Glutamatergic neuron (in vitro differentiated cells): ENCODE measurements at regions not wholly inside any gene's neighbourhood (a gene's known extent, or its start where the extent isn't known, plus 50 kb on each side); places are given as distances from the start of the nearest gene placed in this dataset.
A peak's percentile ranks its signal among the peaks of the same experiment; 100 is the strongest.

Source experiments
- DNase-seq: peaks from one replicate; pipeline ENCODE4 v3.0.0; 2022
- H3K27ac Mint-ChIP-seq: one replicate; pipeline ENCODE4 v1.8.0; 2020; ENCODE audit warnings: mild to moderate bottlenecking, mixed read lengths, inconsistent platforms; ENCODE audit not compliant: unreplicated experiment
- H3K27me3 Mint-ChIP-seq: one replicate; pipeline ENCODE4 v1.8.0; 2020; ENCODE audit warnings: mild to moderate bottlenecking, moderate library complexity, mixed read lengths, inconsistent platforms; ENCODE audit not compliant: unreplicated experiment
- H3K36me3 Mint-ChIP-seq: one replicate; pipeline ENCODE4 v1.8.0; 2020; ENCODE audit warnings: mild to moderate bottlenecking, mixed read lengths, inconsistent platforms; ENCODE audit not compliant: unreplicated experiment
- H3K4me1 Mint-ChIP-seq: one replicate; pipeline ENCODE4 v1.8.0; 2020; ENCODE audit warnings: mild to moderate bottlenecking, low read depth, mixed read lengths, inconsistent platforms; ENCODE audit not compliant: unreplicated experiment
- H3K4me3 Mint-ChIP-seq: one replicate; pipeline ENCODE4 v1.8.0; 2020; ENCODE audit warnings: mild to moderate bottlenecking, mixed read lengths, inconsistent platforms; ENCODE audit not compliant: unreplicated experiment
- H3K9me3 Mint-ChIP-seq: one replicate; pipeline ENCODE4 v1.8.0; 2020; ENCODE audit warnings: mild to moderate bottlenecking, moderate library complexity, mixed read lengths, inconsistent platforms; ENCODE audit not compliant: unreplicated experiment
- TF ChIP-seq, protein P1 (sequence below): fragments of 200-600 bp; sonication (generic); IDR thresholded peaks from one replicate; pipeline ENCODE4 v1.5.0; 2021; ENCODE audit not compliant: partially characterized antibody, unreplicated experiment

DNA sequence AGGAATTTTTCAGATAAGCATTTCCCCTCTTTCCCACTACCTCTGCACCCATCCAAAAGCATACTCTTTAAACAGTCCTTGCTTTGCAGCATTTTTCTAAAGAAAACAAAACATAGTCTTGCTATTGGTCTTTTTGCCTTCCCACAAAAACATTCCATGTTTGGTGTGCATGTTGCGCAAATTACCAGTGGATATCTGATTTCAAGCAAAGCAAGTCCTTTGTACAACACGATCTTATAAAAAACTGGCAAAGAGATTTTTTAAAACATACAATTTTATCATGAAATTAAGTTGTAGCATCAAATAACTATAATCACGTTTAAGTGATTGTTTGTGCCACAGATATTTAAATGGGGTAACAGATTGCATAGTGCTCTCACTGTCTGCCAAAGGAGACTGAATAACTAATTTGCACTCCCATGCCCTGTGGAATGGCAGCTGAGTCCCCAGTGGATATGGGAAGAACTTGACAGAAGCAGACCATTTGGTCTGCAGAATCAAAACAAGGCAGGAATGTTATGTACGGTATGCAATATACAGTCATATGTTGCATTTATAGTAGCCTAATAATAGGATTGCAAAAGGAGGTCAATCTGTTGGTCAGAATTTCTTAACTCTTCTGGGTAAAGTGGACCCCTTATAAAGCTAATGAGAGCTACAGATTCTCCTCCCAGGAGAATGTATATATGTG lies 285.7 kb downstream of the TBC1D4 start:
- DNase-seq, result no peak
- Mint-ChIP-seq H3K27me3 (no peaks in the 10 kb centered on the region), H3K9me3 (peaks cover 4% of the 10 kb centered on the region), H3K27ac (peak overlapping the region; percentile 94), H3K4me3 (peak overlapping the region; percentile 80), H3K36me3 (no peaks in the 10 kb centered on the region), H3K4me1 (peaks cover 33% of the 10 kb centered on the region)
- TF ChIP-seq, protein P1, sequence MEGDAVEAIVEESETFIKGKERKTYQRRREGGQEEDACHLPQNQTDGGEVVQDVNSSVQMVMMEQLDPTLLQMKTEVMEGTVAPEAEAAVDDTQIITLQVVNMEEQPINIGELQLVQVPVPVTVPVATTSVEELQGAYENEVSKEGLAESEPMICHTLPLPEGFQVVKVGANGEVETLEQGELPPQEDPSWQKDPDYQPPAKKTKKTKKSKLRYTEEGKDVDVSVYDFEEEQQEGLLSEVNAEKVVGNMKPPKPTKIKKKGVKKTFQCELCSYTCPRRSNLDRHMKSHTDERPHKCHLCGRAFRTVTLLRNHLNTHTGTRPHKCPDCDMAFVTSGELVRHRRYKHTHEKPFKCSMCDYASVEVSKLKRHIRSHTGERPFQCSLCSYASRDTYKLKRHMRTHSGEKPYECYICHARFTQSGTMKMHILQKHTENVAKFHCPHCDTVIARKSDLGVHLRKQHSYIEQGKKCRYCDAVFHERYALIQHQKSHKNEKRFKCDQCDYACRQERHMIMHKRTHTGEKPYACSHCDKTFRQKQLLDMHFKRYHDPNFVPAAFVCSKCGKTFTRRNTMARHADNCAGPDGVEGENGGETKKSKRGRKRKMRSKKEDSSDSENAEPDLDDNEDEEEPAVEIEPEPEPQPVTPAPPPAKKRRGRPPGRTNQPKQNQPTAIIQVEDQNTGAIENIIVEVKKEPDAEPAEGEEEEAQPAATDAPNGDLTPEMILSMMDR, result no peak

- DNase-seq, result peak; percentile 49
- TF ChIP-seq, protein P1, result no peak
- Mint-ChIP-seq H3K27me3 (no peaks in the 10 kb centered on the region), H3K36me3 (no peaks in the 10 kb centered on the region), H3K9me3 (peaks cover 4% of the 10 kb centered on the region), H3K4me1 (peaks cover 33% of the 10 kb centered on the region), H3K4me3 (peak overlapping the region; percentile 80), H3K27ac (peak overlapping the region; percentile 94)
Measured at GRCh38 chr13:75195495-75196146, 286.3 kb downstream of the TBC1D4 start.

DNA sequence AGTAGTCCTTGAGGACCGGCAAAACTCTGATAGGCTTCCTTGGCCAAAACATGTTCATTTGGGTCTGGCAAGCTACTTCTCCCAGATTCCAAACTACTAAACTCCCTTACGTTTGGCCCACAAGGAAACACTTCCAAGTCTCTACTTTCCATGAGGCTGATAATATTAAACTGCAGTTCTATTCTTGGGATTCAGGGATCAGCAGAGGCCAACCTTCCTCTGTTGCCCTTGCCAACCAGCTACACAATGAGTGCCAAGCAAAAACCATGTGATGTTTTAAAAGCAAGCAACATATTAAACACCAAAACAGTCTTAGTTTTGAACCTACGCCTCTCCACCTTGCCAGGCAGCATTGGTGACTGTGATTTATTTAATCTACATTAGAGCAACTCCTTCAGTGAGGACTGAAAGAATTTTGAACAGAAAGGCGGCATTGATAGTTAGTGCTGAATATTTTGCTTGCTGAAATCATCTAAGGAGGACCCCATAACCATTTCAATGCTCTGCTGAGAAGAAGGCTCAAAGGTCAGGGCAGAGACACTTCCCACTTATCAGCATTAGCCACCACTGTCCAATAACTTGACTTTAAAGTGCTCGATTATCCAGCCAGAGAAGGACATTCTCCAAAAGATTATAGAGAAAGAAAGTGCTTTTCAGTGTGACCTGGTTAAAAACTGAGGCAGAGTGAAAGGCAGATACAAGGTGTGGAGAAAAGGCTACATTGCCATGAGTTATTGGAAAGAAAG lies 287.1 kb downstream of the TBC1D4 start:
- Mint-ChIP-seq H3K4me3 (no peak overlapping the region), H3K27me3 (no peaks in the 10 kb centered on the region)

DNA sequence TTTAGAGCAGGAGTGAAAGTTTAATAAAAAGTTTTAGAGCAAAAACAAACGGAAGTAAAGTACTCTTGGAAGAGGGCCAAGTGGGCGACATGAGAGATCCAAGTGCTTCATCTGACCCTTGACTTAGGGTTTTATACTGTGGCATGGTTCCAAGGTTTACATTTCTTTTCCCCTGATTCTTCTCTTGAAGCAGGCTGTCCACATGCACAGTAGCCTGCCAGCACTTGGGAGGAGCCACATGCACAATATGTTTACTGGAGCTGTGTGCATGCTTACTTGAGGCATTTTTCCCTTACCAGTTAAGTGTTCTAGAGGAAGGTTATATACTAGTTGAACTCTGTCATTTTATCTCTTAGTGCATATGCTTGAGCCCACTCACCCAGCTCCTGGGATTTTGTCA lies 295.6 kb downstream of the TBC1D4 start:
- no peak for DNase-seq
- peaks cover 2% of the 10 kb centered on the region for H3K27me3 Mint-ChIP-seq
- peaks cover 8% of the 10 kb centered on the region for H3K9me3 Mint-ChIP-seq
- H3K4me3 Mint-ChIP-seq, result no peak overlapping the region
- H3K27ac Mint-ChIP-seq, result no peak overlapping the region
- TF ChIP-seq, protein P1, result no peak
- no peaks in the 10 kb centered on the region for H3K4me1 Mint-ChIP-seq
- peaks cover 29% of the 10 kb centered on the region for H3K36me3 Mint-ChIP-seq

More for the DNA sequence above, 287.1 kb downstream of the TBC1D4 start:
- peak overlapping the region; percentile 7 for H3K27ac Mint-ChIP-seq
- H3K36me3 Mint-ChIP-seq, result peaks cover 3% of the 10 kb centered on the region
- peaks cover 4% of the 10 kb centered on the region for H3K9me3 Mint-ChIP-seq
- H3K4me1 Mint-ChIP-seq, result peaks cover 33% of the 10 kb centered on the region
- TF ChIP-seq, protein P1, result no peak
- DNase-seq, result no peak
